ENCODE measurements at regions not wholly inside any gene's neighbourhood (a gene's known extent, or its start where the extent isn't known, plus 50 kb on each side); places are given as distances from the start of the nearest gene placed in this dataset.

DNA sequence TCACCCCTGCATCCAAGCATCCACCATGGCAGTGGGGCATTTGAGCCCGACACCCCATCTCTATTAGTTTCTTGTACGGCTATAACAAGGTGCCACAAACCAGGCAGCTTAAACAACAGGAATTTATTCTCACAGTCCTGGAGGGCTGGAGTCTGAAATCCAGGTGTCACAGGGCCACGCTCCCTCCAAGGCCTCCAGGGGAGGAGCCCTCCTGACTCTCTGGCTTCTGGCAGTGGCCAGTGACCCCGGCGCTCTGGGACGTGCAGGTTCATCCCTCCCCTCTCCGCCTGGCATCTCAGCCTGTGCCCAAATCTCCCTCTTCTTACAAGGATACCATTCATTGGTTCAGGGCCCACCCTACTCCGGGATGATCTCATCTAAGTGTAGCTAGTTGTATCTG is 394.5 kb upstream of the IRX1 start:
- ChIA-PET CTCF (no interaction called here), POLR2A (no interaction called here)
- DNase-seq (ENCODE audit: extremely low spot score): no peak
- TF ChIP-seq HDGF (IDR thresholded peaks at IDR 0.05; ENCODE audit: borderline replicate concordance) (no peak), LEF1 (IDR thresholded peaks at IDR 0.05; ENCODE audit: borderline replicate concordance) (no peak), ARNT (IDR thresholded peaks at IDR 0.05) (no peak), TARDBP (IDR thresholded peaks at IDR 0.05) (no peak), NFRKB (IDR thresholded peaks at IDR 0.05) (no peak), L3MBTL2 (conservative IDR thresholded peaks at IDR 0.05) (no peak)
- TF ChIP-seq, protein P1, sequence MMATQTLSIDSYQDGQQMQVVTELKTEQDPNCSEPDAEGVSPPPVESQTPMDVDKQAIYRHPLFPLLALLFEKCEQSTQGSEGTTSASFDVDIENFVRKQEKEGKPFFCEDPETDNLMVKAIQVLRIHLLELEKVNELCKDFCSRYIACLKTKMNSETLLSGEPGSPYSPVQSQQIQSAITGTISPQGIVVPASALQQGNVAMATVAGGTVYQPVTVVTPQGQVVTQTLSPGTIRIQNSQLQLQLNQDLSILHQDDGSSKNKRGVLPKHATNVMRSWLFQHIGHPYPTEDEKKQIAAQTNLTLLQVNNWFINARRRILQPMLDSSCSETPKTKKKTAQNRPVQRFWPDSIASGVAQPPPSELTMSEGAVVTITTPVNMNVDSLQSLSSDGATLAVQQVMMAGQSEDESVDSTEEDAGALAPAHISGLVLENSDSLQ (IDR thresholded peaks at IDR 0.05): no peak

DNA sequence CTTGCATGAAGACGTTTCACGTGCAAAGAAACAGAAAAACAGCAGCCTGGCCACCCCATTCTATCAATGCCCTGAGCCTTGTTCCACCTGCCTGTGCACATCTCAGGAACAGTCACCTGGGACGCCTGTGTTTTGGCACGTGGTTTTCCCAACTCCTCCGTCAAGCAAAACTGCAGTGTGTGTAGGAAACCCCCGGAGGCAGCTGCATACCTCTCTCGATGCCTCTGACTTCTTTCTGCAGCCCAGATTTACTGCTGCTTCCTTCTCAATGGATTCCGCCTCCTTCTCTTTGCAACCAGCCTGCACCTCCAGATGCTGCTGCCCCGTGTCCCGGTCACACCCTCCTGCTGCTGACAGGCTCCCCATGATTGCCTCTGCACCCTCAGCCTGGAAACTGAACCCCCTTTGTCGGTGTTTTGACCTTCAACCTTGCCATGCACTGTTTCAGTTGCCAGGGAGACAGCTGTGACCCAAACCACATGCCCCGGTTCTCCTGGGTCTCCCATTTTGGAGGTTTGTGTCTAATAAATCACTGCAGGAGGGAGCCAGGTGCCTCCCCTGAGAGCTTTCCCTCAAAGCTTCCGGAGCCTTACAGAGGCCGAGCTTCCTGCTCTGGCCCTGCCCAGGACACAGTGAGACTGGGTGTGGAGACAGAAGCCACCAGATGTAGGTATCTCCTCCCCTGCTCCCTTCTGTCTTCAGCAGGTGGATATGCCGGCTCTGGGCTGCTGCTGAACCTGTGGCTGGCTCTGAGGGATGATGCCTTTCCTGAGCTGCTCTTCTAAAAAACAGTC is 395.5 kb upstream of the IRX1 start:
- ChIA-PET POLR2A (no interaction called here), CTCF (no interaction called here)
- no peak for DNase-seq (ENCODE audit: extremely low spot score)
- TF ChIP-seq BHLHE40 (IDR thresholded peaks at IDR 0.05; ENCODE audit: borderline replicate concordance): no peak

DNA sequence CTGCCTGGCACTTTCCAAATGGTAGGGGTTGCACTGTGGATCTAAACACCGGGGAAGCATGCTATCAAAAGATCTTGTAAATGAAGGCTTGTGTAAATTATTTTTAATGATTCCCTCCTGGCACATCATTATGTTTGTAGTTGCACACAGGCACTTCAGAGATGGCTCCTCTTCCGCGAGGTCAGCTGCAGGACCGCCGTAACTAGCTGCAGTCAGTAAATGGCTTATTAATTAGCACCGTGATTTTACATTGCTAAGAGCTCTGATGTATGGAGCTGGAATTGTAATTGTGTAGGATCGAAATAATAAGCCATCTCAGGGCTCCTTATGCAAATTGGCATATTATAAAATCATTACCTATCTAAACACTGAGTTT is 397.6 kb upstream of the IRX1 start:
- ChIA-PET CTCF (no interaction called here), POLR2A (no interaction called here)
- DNase-seq (ENCODE audit: extremely low spot score): no peak
- no peak for TF ChIP-seq SP1 (IDR thresholded peaks at IDR 0.05)
- no peak for TF ChIP-seq CTBP1 (IDR thresholded peaks at IDR 0.05; ENCODE audit: borderline replicate concordance)
- no peak for TF ChIP-seq FOXK2 (IDR thresholded peaks at IDR 0.05)
- TF ChIP-seq ARNT (IDR thresholded peaks at IDR 0.05): no peak
- no peak for TF ChIP-seq ELF4 (IDR thresholded peaks at IDR 0.05)
- TF ChIP-seq FOXM1 (IDR thresholded peaks at IDR 0.05; ENCODE audit: borderline replicate concordance): no peak
- no peak for TF ChIP-seq BHLHE40 (IDR thresholded peaks at IDR 0.05; ENCODE audit: borderline replicate concordance)
- TF ChIP-seq HDGF (IDR thresholded peaks at IDR 0.05; ENCODE audit: borderline replicate concordance): no peak
- no peak for TF ChIP-seq ZNF384 (IDR thresholded peaks at IDR 0.05)
- TF ChIP-seq SUZ12 (IDR thresholded peaks at IDR 0.05): no peak
- TF ChIP-seq FOXA1 (IDR thresholded peaks at IDR 0.05): no peak
- TF ChIP-seq TARDBP (IDR thresholded peaks at IDR 0.05): no peak
- no peak for TF ChIP-seq LEF1 (IDR thresholded peaks at IDR 0.05; ENCODE audit: borderline replicate concordance)
- TF ChIP-seq L3MBTL2 (conservative IDR thresholded peaks at IDR 0.05): no peak
- TF ChIP-seq NFRKB (IDR thresholded peaks at IDR 0.05): no peak
- TF ChIP-seq, protein P1 (IDR thresholded peaks at IDR 0.05): no peak

DNA sequence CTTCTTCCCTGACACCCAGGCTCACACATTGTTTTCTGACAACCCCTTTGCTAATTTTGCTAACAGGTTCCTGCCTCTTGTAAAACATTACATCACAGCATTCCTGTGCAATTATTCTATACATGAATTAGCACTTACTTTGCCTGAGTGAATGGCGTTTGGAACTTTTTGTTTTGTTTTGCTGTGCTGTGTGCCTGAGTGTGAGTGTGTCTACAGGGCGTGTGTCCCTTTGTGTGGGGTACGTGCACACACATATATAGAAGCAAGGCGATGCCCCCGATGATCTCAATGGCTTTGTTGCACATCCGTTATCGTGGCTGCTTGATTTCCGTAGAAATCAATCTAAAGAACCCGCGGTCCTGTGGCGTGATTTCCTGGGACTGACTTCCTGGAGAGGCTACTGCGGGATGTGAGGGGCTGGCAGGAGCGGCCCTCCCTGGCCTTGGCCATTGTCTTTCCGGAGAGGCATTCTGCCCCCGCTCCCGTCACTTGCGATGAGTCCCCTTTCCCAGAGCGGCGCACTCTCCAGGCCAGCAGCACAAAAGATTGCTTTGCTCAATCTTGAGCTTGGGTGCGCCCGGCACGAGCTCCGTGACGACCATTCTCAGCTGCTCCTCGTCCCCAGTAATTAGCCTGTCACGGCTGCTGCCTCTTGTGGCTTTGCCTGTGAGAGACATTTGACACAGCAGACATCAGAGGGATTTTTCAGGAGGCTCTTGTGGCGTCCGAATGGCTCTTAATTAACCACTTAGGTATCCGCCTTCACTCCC is 398.1 kb upstream of the IRX1 start:
- DNase-seq (ENCODE audit: extremely low spot score): no peak
- CTCF ChIA-PET: no interaction called here
- TF ChIP-seq FOXM1 (IDR thresholded peaks at IDR 0.05; ENCODE audit: borderline replicate concordance): no peak
- no peak for TF ChIP-seq NFRKB (IDR thresholded peaks at IDR 0.05)
- TF ChIP-seq TARDBP (IDR thresholded peaks at IDR 0.05): no peak
- TF ChIP-seq FOXA1 (IDR thresholded peaks at IDR 0.05): no peak
- no peak for TF ChIP-seq HDGF (IDR thresholded peaks at IDR 0.05; ENCODE audit: borderline replicate concordance)
- TF ChIP-seq FOXK2 (IDR thresholded peaks at IDR 0.05): no peak
- TF ChIP-seq BHLHE40 (IDR thresholded peaks at IDR 0.05; ENCODE audit: borderline replicate concordance): no peak
- no peak for TF ChIP-seq CTBP1 (IDR thresholded peaks at IDR 0.05; ENCODE audit: borderline replicate concordance)
- TF ChIP-seq SP1 (IDR thresholded peaks at IDR 0.05): no peak
- TF ChIP-seq LEF1 (IDR thresholded peaks at IDR 0.05; ENCODE audit: borderline replicate concordance): no peak
- TF ChIP-seq, protein P1 (IDR thresholded peaks at IDR 0.05): no peak
- TF ChIP-seq ZNF384 (IDR thresholded peaks at IDR 0.05): no peak
- TF ChIP-seq SUZ12 (IDR thresholded peaks at IDR 0.05): no peak
- no peak for TF ChIP-seq ARNT (IDR thresholded peaks at IDR 0.05)
- POLR2A ChIA-PET: no interaction called here

DNA sequence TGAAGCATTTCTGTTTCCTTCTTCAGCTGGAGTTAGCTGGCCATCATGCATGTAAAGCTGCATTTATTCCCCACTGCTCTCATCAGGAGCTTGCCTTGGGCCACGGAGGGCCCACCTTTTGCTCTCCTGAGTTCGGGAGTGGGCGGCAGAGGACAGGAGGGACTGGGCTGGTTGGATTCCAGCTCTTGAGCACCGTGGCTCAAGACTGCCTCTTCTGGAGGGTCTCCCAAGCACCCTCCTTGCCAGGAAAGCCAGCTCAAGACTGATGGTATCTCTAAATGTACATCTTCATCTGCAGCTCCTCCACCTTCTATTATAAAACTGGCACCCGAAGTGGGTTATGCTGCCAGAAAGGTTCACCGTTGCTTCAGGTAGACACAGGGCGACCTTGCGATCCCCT is 399.6 kb upstream of the IRX1 start:
- ChIA-PET POLR2A (no interaction called here), CTCF (no interaction called here)
- no peak for DNase-seq (ENCODE audit: extremely low spot score)
- TF ChIP-seq, protein P1 (IDR thresholded peaks at IDR 0.05): no peak
- no peak for TF ChIP-seq ZNF384 (IDR thresholded peaks at IDR 0.05)
- no peak for TF ChIP-seq SP1 (IDR thresholded peaks at IDR 0.05)
- TF ChIP-seq ELF4 (IDR thresholded peaks at IDR 0.05): no peak
- no peak for TF ChIP-seq TARDBP (IDR thresholded peaks at IDR 0.05)

DNA sequence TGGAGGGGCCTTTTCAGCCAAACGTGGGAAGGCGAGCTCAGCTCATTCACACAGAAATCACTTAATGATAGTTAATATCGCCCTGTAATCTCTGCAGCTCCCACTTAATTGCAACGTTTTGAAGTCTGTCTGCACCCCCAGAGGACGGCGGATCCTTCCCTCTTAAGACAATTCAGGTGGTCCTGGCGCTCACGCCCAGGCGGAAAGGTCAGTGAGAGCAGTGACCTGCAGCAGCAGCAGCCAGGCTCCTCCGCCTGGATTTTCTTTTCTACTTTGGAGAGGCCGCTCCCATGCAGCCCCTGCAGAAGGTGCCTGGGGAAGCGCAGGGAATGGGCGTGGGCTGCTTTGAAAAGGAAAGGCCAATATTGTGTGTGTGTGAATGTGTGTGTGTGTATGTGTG is 400.9 kb upstream of the IRX1 start:
- no peak for TF ChIP-seq CTBP1 (IDR thresholded peaks at IDR 0.05; ENCODE audit: borderline replicate concordance)
- no peak for TF ChIP-seq ZNF384 (IDR thresholded peaks at IDR 0.05)
- no peak for TF ChIP-seq SUZ12 (IDR thresholded peaks at IDR 0.05)
- TF ChIP-seq FOXK2 (IDR thresholded peaks at IDR 0.05): no peak
- TF ChIP-seq, protein P1 (IDR thresholded peaks at IDR 0.05): no peak
- no peak for TF ChIP-seq LEF1 (IDR thresholded peaks at IDR 0.05; ENCODE audit: borderline replicate concordance)
- TF ChIP-seq ARNT (IDR thresholded peaks at IDR 0.05): no peak
- TF ChIP-seq L3MBTL2 (conservative IDR thresholded peaks at IDR 0.05): no peak
- TF ChIP-seq BHLHE40 (IDR thresholded peaks at IDR 0.05; ENCODE audit: borderline replicate concordance): no peak
- no peak for TF ChIP-seq NFRKB (IDR thresholded peaks at IDR 0.05)
- no peak for TF ChIP-seq SP1 (IDR thresholded peaks at IDR 0.05)
- no peak for TF ChIP-seq HDGF (IDR thresholded peaks at IDR 0.05; ENCODE audit: borderline replicate concordance)
- no peak for TF ChIP-seq ELF4 (IDR thresholded peaks at IDR 0.05)
- no peak for TF ChIP-seq TARDBP (IDR thresholded peaks at IDR 0.05)
- no peak for TF ChIP-seq FOXM1 (IDR thresholded peaks at IDR 0.05; ENCODE audit: borderline replicate concordance)
- no peak for TF ChIP-seq FOXA1 (IDR thresholded peaks at IDR 0.05)
- ChIA-PET CTCF (no interaction called here), POLR2A (no interaction called here)
- no peak for DNase-seq (ENCODE audit: extremely low spot score)

All from HEK293T (cell line).